Bronchial epithelial cell (primary cell): ENCODE measurements at regions not wholly inside any gene's neighbourhood (a gene's known extent, or its start where the extent isn't known, plus 50 kb on each side); places are given as distances from the start of the nearest gene placed in this dataset.

Experiments
- DNase-seq: peaks from one replicate; pipeline ENCODE4 v3.0.0-alpha.2; 2010; ENCODE audit warnings: low read depth
- FAIRE-seq: peaks from 2 replicates; lab custom pipeline; 2011; peaks lifted over from hg19 to GRCh38; lab: Jason Lieb, UNC
- H3K27me3 ChIP-seq: 2 replicates; pipeline ENCODE4 v1.5.1; 2011; ENCODE audit warnings: low read length; ENCODE audit not compliant: control insufficient read depth, insufficient read depth
- H3K36me3 ChIP-seq: 2 replicates; pipeline ENCODE4 v1.5.1; 2011; ENCODE audit warnings: low read length; ENCODE audit not compliant: control insufficient read depth, insufficient read depth
- H3K4me3 ChIP-seq: 2 replicates; pipeline ENCODE4 v1.5.1; 2011; ENCODE audit warnings: mild to moderate bottlenecking, low read depth, low read length, control low read depth
- TF ChIP-seq, protein P1 (sequence below): IDR thresholded peaks from 2 replicates; pipeline ENCODE4 v1.5.1; 2011; ENCODE audit warnings: mild to moderate bottlenecking, moderate library complexity, low read length, control low read depth, inconsistent platforms; ENCODE audit not compliant: insufficient read depth, severe bottlenecking

DNA sequence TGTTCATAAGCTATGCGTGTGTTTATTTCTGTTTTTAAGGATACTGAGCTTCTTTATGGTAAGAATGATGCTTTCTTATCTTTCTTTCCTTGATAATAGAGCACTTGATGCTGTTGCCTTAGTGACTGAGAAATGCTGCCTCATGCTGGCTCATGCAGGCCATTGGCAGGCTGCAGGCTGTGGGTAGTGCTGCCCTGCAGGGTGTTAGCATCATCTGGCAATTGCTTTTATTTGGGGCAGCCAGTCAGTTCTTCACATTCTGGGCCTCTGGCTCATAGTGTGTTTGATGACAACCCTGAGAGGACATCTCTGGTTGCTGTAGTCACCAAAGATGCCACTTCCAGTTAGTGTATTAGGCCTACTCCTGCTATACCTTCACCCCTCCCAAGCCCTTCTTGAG, 66.2 kb upstream of the ONECUT1 start:
- Histone ChIP-seq H3K27me3 (no peaks in the 10 kb centered on the region), H3K36me3 (no peaks in the 10 kb centered on the region), H3K4me3 (no peak overlapping the region)
- no peak for DNase-seq
- TF ChIP-seq, protein P1, sequence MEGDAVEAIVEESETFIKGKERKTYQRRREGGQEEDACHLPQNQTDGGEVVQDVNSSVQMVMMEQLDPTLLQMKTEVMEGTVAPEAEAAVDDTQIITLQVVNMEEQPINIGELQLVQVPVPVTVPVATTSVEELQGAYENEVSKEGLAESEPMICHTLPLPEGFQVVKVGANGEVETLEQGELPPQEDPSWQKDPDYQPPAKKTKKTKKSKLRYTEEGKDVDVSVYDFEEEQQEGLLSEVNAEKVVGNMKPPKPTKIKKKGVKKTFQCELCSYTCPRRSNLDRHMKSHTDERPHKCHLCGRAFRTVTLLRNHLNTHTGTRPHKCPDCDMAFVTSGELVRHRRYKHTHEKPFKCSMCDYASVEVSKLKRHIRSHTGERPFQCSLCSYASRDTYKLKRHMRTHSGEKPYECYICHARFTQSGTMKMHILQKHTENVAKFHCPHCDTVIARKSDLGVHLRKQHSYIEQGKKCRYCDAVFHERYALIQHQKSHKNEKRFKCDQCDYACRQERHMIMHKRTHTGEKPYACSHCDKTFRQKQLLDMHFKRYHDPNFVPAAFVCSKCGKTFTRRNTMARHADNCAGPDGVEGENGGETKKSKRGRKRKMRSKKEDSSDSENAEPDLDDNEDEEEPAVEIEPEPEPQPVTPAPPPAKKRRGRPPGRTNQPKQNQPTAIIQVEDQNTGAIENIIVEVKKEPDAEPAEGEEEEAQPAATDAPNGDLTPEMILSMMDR, result no peak
- FAIRE-seq, result no peak

DNA sequence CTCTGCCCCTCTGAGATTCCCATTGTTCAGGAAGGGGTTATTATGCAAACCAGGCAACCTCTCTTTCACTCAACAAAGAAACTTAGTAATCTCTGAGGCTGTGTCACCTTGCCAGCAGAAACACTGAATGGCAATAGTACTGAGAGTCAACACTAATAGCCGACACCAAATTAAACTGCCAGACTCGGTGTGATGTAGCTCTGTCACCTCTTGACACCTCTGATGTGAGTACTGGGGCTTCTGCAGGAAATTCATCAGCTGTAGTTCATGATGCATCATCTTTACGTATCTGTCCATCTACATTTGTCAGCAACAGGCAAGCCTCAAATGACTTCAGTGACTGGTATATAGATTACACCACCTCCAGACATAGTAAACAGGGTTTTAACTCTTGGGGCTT, 65.0 kb upstream of the ONECUT1 start:
- no peaks in the 10 kb centered on the region for H3K27me3 ChIP-seq
- TF ChIP-seq, protein P1, result no peak

DNA sequence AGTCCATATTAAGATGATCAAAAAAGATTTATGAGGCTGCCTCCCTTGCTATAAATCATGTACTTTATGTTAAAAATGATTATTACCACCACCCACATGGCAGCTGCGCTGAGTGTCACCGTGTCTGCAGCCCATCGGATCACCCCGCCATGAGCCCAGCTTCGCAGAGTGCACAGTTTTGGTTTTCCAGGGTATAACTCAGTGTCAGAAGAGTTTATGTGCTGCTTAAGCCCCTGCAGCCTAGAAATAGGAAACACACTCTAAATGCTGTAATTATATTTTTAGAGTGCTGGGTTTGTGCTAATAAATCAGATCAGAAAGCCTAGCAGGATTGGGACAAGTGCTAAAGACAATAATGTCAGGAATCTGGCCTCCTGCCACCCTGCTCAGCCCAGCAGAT, 54.7 kb upstream of the ONECUT1 start:
- TF ChIP-seq, protein P1, result no peak

More for the DNA sequence above, 65.0 kb upstream of the ONECUT1 start:
- no peaks in the 10 kb centered on the region for H3K36me3 ChIP-seq
- no peak overlapping the region for H3K4me3 ChIP-seq
- FAIRE-seq (no peak), DNase-seq (no peak)

More for the DNA sequence above, 54.7 kb upstream of the ONECUT1 start:
- Histone ChIP-seq H3K36me3 (no peaks in the 10 kb centered on the region), H3K4me3 (no peak overlapping the region), H3K27me3 (no peaks in the 10 kb centered on the region)
- FAIRE-seq (no peak), DNase-seq (no peak)
